Testis (tissue), 2 donors: ENCODE measurements at regions not wholly inside any gene's neighbourhood (a gene's known extent, or its start where the extent isn't known, plus 50 kb on each side); places are given as distances from the start of the nearest gene placed in this dataset.

Experiments used
- CTCF ChIP-seq, 3 experiments: fragments of 450-650 bp in 2 of 3; fragments of 200-600 bp in 1 of 3; sonication (generic) in 1 of 3; IDR thresholded peaks; one replicate each; pipeline ENCODE4 v1.5.1; 2016 to 2019; ENCODE audit warnings: antibody characterized with exemption in 3 of 3, mild to moderate bottlenecking in 2 of 3, moderate library complexity in 1 of 3
- POLR2A ChIP-seq: fragments of 450-650 bp; IDR thresholded peaks from one replicate; pipeline ENCODE4 v1.6.1; 2017; ENCODE audit warnings: antibody characterized with exemption, mild to moderate bottlenecking, moderate library complexity

- TF ChIP-seq CTCF (IDR thresholded peaks at IDR 0.05) (no peak), POLR2A (no peak)
Observed at GRCh38 chr17:5874486-5874885, 195.7 kb upstream of the WSCD1 start.
